Right lobe of liver (tissue), 4 donors: ENCODE measurements at regions not wholly inside any gene's neighbourhood (a gene's known extent, or its start where the extent isn't known, plus 50 kb on each side); places are given as distances from the start of the nearest gene placed in this dataset.

Experiments
- POLR2A ChIP-seq: fragments of 450-650 bp; IDR thresholded peaks from one replicate; pipeline ENCODE4 v1.6.1; 2017; ENCODE audit warnings: antibody characterized with exemption, mild to moderate bottlenecking
- TF ChIP-seq, protein P1 (sequence below), 4 donors: fragments of 200-600 bp in 3 of 4; fragments of 450-650 bp in 1 of 4; IDR thresholded peaks; one replicate each; pipeline versions ENCODE4 v1.5.1 to v1.8.0; 2016 to 2022; ENCODE audit warnings: antibody characterized with exemption in 4 of 4, mild to moderate bottlenecking in 2 of 4
- donor health status: DM: no; HTN: no; CAD: no.
- donor health status: DM: no; HTN: no; CAD: no.
- donor health status: DM: no; HTN: yes; CAD: no.

DNA sequence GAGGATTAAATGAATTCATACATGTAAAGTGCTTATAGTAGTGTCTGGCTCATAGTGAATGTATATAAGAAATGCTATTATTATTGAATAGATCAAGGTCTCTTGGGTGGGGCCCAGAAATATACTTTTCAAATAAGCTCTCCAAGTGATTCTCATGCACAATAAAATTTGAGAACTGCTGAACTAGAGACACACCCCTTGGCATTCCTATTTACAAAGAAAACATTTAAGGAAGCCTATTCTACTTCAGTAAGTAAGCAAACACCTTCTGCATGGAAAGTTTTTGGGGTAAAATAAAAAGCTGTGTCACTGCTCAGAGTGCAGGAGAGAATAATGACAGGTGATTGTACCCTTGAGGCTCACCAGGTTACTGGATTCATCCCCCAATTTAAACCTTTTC, 75.2 kb downstream of the EOMES start:
- TF ChIP-seq, protein P1, sequence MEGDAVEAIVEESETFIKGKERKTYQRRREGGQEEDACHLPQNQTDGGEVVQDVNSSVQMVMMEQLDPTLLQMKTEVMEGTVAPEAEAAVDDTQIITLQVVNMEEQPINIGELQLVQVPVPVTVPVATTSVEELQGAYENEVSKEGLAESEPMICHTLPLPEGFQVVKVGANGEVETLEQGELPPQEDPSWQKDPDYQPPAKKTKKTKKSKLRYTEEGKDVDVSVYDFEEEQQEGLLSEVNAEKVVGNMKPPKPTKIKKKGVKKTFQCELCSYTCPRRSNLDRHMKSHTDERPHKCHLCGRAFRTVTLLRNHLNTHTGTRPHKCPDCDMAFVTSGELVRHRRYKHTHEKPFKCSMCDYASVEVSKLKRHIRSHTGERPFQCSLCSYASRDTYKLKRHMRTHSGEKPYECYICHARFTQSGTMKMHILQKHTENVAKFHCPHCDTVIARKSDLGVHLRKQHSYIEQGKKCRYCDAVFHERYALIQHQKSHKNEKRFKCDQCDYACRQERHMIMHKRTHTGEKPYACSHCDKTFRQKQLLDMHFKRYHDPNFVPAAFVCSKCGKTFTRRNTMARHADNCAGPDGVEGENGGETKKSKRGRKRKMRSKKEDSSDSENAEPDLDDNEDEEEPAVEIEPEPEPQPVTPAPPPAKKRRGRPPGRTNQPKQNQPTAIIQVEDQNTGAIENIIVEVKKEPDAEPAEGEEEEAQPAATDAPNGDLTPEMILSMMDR (IDR thresholded peaks at IDR 0.05), result no peak
- TF ChIP-seq POLR2A, result no peak
